GM23338 (cell line): ENCODE measurements at regions not wholly inside any gene's neighbourhood (a gene's known extent, or its start where the extent isn't known, plus 50 kb on each side); places are given as distances from the start of the nearest gene placed in this dataset.

Experiments
- ATAC-seq: fragments of 200-7000 bp; cut with Tn5 transposase; 3 replicates; pipeline ENCODE4 v1.9.1; 2020
- DNase-seq: peaks from one replicate; pipeline ENCODE4 v3.0.0-alpha.2; 2015; ENCODE audit warnings: low spot score
- H2AFZ ChIP-seq: fragments of 200-600 bp; sonication (generic); 2 replicates; pipeline ENCODE4 v1.8.0; 2016; ENCODE audit warnings: antibody characterized with exemption, mild to moderate bottlenecking, moderate library complexity
- H3F3A ChIP-seq: fragments of 200-600 bp; sonication (generic); replicated peaks from 2 replicates; pipeline ENCODE4 v1.8.0; 2017; ENCODE audit warnings: antibody characterized with exemption, mixed run types, low read depth
- H3K27ac ChIP-seq: fragments of 200-600 bp; sonication (generic); 2 replicates; pipeline ENCODE4 v1.6.1; 2016; ENCODE audit warnings: low read depth
- H3K27me3 ChIP-seq: fragments of 200-600 bp; sonication (generic); 2 replicates; pipeline ENCODE4 v1.8.0; 2016; ENCODE audit warnings: mild to moderate bottlenecking, mixed run types, moderate library complexity; ENCODE audit not compliant: insufficient read depth
- H3K36me3 ChIP-seq: fragments of 200-600 bp; sonication (generic); 2 replicates; pipeline ENCODE4 v1.8.0; 2016; ENCODE audit warnings: mild to moderate bottlenecking; ENCODE audit not compliant: insufficient read depth
- H3K4me1 ChIP-seq: fragments of 200-600 bp; sonication (generic); 2 replicates; pipeline ENCODE4 v1.8.0; 2016; ENCODE audit warnings: mild to moderate bottlenecking, moderate library complexity; ENCODE audit not compliant: insufficient read depth
- H3K4me2 ChIP-seq: fragments of 200-600 bp; sonication (generic); 2 replicates; pipeline ENCODE4 v1.7.1; 2017; ENCODE audit warnings: mixed run types
- H3K4me3 ChIP-seq: fragments of 200-600 bp; sonication (generic); 2 replicates; pipeline ENCODE4 v1.6.1; 2016; ENCODE audit warnings: mixed run types
- H3K79me2 ChIP-seq: fragments of 200-600 bp; sonication (generic); replicated peaks from 2 replicates; pipeline ENCODE4 v1.8.0; 2017; ENCODE audit warnings: mild to moderate bottlenecking; ENCODE audit not compliant: insufficient read depth
- H3K9me2 ChIP-seq: fragments of 200-600 bp; sonication (generic); 2 replicates; pipeline ENCODE4 v1.8.0; 2017; ENCODE audit not compliant: insufficient read depth
- H4K20me1 ChIP-seq: fragments of 200-600 bp; sonication (generic); replicated peaks from 2 replicates; pipeline ENCODE4 v1.8.0; 2017; ENCODE audit warnings: mild to moderate bottlenecking; ENCODE audit not compliant: insufficient read depth
- H3K27ac Mint-ChIP-seq: 2 replicates; pipeline ENCODE4 v1.8.0; 2020; ENCODE audit warnings: inconsistent platforms, mild to moderate bottlenecking, moderate library complexity, mixed read lengths
- H3K27me3 Mint-ChIP-seq: 3 replicates; pipeline ENCODE4 v1.8.0; 2022; ENCODE audit warnings: low read depth, mild to moderate bottlenecking, moderate library complexity, mixed read lengths, inconsistent platforms; ENCODE audit not compliant: insufficient read depth, poor library complexity
- H3K36me3 Mint-ChIP-seq: 3 replicates; pipeline ENCODE4 v1.8.0; 2021; ENCODE audit warnings: low read depth, mild to moderate bottlenecking, inconsistent platforms, moderate library complexity, mixed read lengths
- H3K4me1 Mint-ChIP-seq: 3 replicates; pipeline ENCODE4 v1.8.0; 2020; ENCODE audit warnings: mild to moderate bottlenecking, inconsistent platforms, mixed read lengths
- H3K4me3 Mint-ChIP-seq: 3 replicates; pipeline ENCODE4 v1.8.0; 2021; ENCODE audit warnings: moderate library complexity, mild to moderate bottlenecking, inconsistent platforms, mixed read lengths
- H3K9me3 Mint-ChIP-seq: 3 replicates; pipeline ENCODE4 v1.8.0; 2020; ENCODE audit warnings: moderate library complexity, mild to moderate bottlenecking, inconsistent platforms, mixed read lengths
- CREB1 ChIP-seq: fragments of 250-450 bp; sonication (Bioruptor Pico); IDR thresholded peaks from 2 replicates; pipeline ENCODE4 v1.5.0; 2020; ENCODE audit warnings: low read depth, mild to moderate bottlenecking, moderate library complexity
- ETS1 ChIP-seq: IDR thresholded peaks from 2 replicates; pipeline ENCODE4 v1.6.1; 2016; ENCODE audit warnings: antibody characterized with exemption
- EZH2 ChIP-seq: fragments of 200-600 bp; sonication (generic); IDR thresholded peaks from one replicate; pipeline ENCODE4 v1.8.0; 2017; ENCODE audit warnings: antibody characterized with exemption, mild to moderate bottlenecking, low read depth; ENCODE audit not compliant: unreplicated experiment
- EZH2phosphoT487 ChIP-seq: fragments of 200-600 bp; sonication (generic); IDR thresholded peaks from one replicate; pipeline ENCODE4 v1.8.1; 2018; ENCODE audit warnings: antibody characterized with exemption; ENCODE audit not compliant: unreplicated experiment
- JUNB ChIP-seq: IDR thresholded peaks from one replicate; pipeline ENCODE4 v1.6.1; 2016; ENCODE audit warnings: antibody characterized with exemption; ENCODE audit not compliant: unreplicated experiment
- NANOG ChIP-seq: IDR thresholded peaks from 2 replicates; pipeline ENCODE4 v1.6.1; 2016; ENCODE audit warnings: antibody characterized with exemption, borderline replicate concordance
- POLR2AphosphoS5 ChIP-seq: IDR thresholded peaks from 2 replicates; pipeline ENCODE4 v1.6.1; 2016; ENCODE audit warnings: antibody characterized with exemption, low read depth
- STAT1 ChIP-seq: IDR thresholded peaks from one replicate; pipeline ENCODE4 v1.6.1; 2016; ENCODE audit warnings: antibody characterized with exemption; ENCODE audit not compliant: unreplicated experiment
- ZNF114 ChIP-seq: fragments of 250-450 bp; sonication (Bioruptor Pico); IDR thresholded peaks from 2 replicates; pipeline ENCODE4 v1.5.0; 2020; ENCODE audit warnings: mild to moderate bottlenecking, moderate library complexity
- ZNF331 ChIP-seq: fragments of 250-450 bp; sonication (Bioruptor Pico); IDR thresholded peaks from 2 replicates; pipeline ENCODE4 v1.5.0; 2020; ENCODE audit warnings: low read depth, mild to moderate bottlenecking, moderate library complexity
- TF ChIP-seq, protein P1 (sequence below): fragments of 250-450 bp; sonication (Bioruptor Pico); IDR thresholded peaks from 2 replicates; pipeline ENCODE4 v1.5.0; 2020; ENCODE audit warnings: mild to moderate bottlenecking, moderate library complexity
- TF ChIP-seq, protein P2 (sequence below), 2 experiments: fragments of 200-600 bp in 1 of 2; sonication (generic) in 1 of 2; conservative IDR thresholded peaks; 2 replicates each; pipeline versions ENCODE4 v1.5.1 to v1.6.1; 2016 to 2017; ENCODE audit warnings: antibody characterized with exemption in 2 of 2, low read depth in 2 of 2, mild to moderate bottlenecking in 2 of 2, moderate library complexity in 1 of 2
- TF ChIP-seq, protein P3 (sequence below): IDR thresholded peaks from one replicate; pipeline ENCODE4 v1.6.1; 2018; ENCODE audit warnings: antibody characterized with exemption; ENCODE audit not compliant: unreplicated experiment

DNA sequence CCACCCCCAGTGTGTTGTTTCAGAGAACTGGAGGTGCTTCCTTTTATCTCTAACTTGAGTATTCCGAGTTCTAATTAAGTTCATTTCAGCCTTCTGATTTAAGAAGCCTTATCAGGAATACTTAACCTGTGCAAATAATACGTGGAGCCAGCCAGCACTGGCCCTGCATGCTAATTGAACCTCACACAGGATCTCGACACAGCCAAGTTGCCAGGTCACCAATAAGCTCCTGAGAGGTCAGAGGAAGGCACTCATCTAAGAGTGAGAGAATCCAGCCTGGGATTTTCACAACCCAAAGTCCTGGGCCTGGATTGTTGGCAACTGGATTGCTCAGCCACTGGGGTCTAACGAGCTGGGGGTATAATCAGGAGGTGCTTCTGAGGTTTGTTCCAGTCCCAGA is 157.7 kb upstream of the LRFN2 start:
- no peak for DNase-seq

More for the DNA sequence above, 157.7 kb upstream of the LRFN2 start:
- 0 out of 2 replicates have a peak, but pooled peaks cover 5% of the 10 kb centered on the region for H3K9me2 ChIP-seq
- Mint-ChIP-seq H3K4me1 (peaks cover 7% of the 10 kb centered on the region; the same call in 2 of the 3 replicates), H3K9me3 (no peaks in the 10 kb centered on the region; the same call in 2 of the 3 replicates), H3K27me3 (peaks cover 3% of the 10 kb centered on the region), H3K36me3 (no peaks in the 10 kb centered on the region), H3K4me3 (no peak overlapping the region), H3K27ac (no peak overlapping the region)
- no peaks in the 10 kb centered on the region for H3K27me3 ChIP-seq
- H3K79me2 ChIP-seq = no peaks in the 10 kb centered on the region
- no peak overlapping the region for H3K27ac ChIP-seq
- H4K20me1 ChIP-seq = no peaks in the 10 kb centered on the region
- no peak overlapping the region for H3K4me2 ChIP-seq
- ATAC-seq = no peak
- no peak overlapping the region for H2AFZ ChIP-seq
- H3K4me3 ChIP-seq = no peak overlapping the region
- TF ChIP-seq, protein P1, sequence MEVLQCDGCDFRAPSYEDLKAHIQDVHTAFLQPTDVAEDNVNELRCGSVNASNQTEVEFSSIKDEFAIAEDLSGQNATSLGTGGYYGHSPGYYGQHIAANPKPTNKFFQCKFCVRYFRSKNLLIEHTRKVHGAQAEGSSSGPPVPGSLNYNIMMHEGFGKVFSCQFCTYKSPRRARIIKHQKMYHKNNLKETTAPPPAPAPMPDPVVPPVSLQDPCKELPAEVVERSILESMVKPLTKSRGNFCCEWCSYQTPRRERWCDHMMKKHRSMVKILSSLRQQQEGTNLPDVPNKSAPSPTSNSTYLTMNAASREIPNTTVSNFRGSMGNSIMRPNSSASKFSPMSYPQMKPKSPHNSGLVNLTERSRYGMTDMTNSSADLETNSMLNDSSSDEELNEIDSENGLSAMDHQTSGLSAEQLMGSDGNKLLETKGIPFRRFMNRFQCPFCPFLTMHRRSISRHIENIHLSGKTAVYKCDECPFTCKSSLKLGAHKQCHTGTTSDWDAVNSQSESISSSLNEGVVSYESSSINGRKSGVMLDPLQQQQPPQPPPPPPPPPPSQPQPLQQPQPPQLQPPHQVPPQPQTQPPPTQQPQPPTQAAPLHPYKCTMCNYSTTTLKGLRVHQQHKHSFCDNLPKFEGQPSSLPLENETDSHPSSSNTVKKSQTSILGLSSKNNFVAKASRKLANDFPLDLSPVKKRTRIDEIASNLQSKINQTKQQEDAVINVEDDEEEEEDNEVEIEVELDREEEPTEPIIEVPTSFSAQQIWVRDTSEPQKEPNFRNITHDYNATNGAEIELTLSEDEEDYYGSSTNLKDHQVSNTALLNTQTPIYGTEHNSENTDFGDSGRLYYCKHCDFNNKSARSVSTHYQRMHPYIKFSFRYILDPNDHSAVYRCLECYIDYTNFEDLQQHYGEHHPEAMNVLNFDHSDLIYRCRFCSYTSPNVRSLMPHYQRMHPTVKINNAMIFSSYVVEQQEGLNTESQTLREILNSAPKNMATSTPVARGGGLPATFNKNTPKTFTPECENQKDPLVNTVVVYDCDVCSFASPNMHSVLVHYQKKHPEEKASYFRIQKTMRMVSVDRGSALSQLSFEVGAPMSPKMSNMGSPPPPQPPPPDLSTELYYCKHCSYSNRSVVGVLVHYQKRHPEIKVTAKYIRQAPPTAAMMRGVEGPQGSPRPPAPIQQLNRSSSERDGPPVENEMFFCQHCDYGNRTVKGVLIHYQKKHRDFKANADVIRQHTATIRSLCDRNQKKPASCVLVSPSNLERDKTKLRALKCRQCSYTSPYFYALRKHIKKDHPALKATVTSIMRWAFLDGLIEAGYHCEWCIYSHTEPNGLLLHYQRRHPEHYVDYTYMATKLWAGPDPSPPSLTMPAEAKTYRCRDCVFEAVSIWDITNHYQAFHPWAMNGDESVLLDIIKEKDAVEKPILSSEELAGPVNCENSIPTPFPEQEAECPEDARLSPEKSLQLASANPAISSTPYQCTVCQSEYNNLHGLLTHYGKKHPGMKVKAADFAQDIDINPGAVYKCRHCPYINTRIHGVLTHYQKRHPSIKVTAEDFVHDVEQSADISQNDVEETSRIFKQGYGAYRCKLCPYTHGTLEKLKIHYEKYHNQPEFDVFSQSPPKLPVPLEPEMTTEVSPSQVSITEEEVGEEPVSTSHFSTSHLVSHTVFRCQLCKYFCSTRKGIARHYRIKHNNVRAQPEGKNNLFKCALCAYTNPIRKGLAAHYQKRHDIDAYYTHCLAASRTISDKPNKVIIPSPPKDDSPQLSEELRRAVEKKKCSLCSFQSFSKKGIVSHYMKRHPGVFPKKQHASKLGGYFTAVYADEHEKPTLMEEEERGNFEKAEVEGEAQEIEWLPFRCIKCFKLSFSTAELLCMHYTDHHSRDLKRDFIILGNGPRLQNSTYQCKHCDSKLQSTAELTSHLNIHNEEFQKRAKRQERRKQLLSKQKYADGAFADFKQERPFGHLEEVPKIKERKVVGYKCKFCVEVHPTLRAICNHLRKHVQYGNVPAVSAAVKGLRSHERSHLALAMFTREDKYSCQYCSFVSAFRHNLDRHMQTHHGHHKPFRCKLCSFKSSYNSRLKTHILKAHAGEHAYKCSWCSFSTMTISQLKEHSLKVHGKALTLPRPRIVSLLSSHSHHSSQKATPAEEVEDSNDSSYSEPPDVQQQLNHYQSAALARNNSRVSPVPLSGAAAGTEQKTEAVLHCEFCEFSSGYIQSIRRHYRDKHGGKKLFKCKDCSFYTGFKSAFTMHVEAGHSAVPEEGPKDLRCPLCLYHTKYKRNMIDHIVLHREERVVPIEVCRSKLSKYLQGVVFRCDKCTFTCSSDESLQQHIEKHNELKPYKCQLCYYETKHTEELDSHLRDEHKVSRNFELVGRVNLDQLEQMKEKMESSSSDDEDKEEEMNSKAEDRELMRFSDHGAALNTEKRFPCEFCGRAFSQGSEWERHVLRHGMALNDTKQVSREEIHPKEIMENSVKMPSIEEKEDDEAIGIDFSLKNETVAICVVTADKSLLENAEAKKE (CRISPR knock-in tag) = no peak
- TF ChIP-seq ETS1 (no peak), STAT1 (no peak), ZNF114 (CRISPR knock-in tag) (no peak), ZNF331 (no peak), CREB1 (no peak), JUNB (no peak), EZH2 (no peak), NANOG (no peak), EZH2phosphoT487 (no peak), POLR2AphosphoS5 (no peak)
- TF ChIP-seq, protein P2, sequence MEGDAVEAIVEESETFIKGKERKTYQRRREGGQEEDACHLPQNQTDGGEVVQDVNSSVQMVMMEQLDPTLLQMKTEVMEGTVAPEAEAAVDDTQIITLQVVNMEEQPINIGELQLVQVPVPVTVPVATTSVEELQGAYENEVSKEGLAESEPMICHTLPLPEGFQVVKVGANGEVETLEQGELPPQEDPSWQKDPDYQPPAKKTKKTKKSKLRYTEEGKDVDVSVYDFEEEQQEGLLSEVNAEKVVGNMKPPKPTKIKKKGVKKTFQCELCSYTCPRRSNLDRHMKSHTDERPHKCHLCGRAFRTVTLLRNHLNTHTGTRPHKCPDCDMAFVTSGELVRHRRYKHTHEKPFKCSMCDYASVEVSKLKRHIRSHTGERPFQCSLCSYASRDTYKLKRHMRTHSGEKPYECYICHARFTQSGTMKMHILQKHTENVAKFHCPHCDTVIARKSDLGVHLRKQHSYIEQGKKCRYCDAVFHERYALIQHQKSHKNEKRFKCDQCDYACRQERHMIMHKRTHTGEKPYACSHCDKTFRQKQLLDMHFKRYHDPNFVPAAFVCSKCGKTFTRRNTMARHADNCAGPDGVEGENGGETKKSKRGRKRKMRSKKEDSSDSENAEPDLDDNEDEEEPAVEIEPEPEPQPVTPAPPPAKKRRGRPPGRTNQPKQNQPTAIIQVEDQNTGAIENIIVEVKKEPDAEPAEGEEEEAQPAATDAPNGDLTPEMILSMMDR (conservative IDR thresholded peaks at IDR 0.05; ENCODE audit: low read depth in 2 of 2) = no peak
- TF ChIP-seq, protein P3, sequence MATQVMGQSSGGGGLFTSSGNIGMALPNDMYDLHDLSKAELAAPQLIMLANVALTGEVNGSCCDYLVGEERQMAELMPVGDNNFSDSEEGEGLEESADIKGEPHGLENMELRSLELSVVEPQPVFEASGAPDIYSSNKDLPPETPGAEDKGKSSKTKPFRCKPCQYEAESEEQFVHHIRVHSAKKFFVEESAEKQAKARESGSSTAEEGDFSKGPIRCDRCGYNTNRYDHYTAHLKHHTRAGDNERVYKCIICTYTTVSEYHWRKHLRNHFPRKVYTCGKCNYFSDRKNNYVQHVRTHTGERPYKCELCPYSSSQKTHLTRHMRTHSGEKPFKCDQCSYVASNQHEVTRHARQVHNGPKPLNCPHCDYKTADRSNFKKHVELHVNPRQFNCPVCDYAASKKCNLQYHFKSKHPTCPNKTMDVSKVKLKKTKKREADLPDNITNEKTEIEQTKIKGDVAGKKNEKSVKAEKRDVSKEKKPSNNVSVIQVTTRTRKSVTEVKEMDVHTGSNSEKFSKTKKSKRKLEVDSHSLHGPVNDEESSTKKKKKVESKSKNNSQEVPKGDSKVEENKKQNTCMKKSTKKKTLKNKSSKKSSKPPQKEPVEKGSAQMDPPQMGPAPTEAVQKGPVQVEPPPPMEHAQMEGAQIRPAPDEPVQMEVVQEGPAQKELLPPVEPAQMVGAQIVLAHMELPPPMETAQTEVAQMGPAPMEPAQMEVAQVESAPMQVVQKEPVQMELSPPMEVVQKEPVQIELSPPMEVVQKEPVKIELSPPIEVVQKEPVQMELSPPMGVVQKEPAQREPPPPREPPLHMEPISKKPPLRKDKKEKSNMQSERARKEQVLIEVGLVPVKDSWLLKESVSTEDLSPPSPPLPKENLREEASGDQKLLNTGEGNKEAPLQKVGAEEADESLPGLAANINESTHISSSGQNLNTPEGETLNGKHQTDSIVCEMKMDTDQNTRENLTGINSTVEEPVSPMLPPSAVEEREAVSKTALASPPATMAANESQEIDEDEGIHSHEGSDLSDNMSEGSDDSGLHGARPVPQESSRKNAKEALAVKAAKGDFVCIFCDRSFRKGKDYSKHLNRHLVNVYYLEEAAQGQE = no peak
- no peaks in the 10 kb centered on the region for H3K4me1 ChIP-seq
- no peaks in the 10 kb centered on the region for H3K36me3 ChIP-seq
- no peaks in the 10 kb centered on the region for H3F3A ChIP-seq
